ENCODE measurements at regions not wholly inside any gene's neighbourhood (a gene's known extent, or its start where the extent isn't known, plus 50 kb on each side); places are given as distances from the start of the nearest gene placed in this dataset.

- Histone ChIP-seq H3K4me3 (ENCODE audit: low read depth, low read length) (no peak overlapping the region), H3K27me3 (ENCODE audit: control insufficient read depth, insufficient read depth, low read length) (no peaks in the 10 kb centered on the region), H3K36me3 (ENCODE audit: control insufficient read depth, insufficient read depth, low read length) (no peaks in the 10 kb centered on the region)
- TF ChIP-seq CTCF (IDR thresholded peaks at IDR 0.05; ENCODE audit: insufficient read depth, low read depth, low read length) = no peak
- ChIA-PET CTCF (no interaction called here), POLR2A (no interaction called here)
- DNase-seq (ENCODE audit: low read depth) = no peak
These were observed 99.6 kb upstream of the SELENOK start for GRCh38 chr3:53991240-53991639.

DNA sequence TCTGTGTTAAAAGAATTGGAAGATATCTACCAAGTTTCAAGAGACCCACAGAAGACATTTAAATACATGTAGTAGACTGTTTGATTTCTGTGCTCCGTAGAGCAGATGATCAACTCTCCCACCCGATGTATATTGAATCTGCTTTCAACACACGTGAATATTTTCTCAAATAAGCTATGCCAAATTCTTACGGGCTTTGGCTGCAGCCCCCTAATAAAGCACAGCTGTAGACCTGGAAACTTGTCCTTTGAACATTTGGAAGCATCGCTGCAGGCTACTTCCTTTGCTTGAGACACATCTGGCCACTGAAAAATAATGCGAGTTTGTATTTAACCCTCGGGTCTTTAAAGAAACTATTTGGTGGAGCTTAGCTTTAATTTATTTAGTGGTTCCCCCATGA lies 98.3 kb upstream of the SELENOK start:
- POLR2A ChIA-PET = no interaction called here
- CTCF ChIA-PET = no interaction called here
- H3K27me3 ChIP-seq (ENCODE audit: control insufficient read depth, insufficient read depth, low read length) = no peaks in the 10 kb centered on the region
- H3K4me3 ChIP-seq (ENCODE audit: low read depth, low read length) = no peak overlapping the region
- DNase-seq (ENCODE audit: low read depth) = no peak
- no peak for TF ChIP-seq CTCF (IDR thresholded peaks at IDR 0.05; ENCODE audit: insufficient read depth, low read depth, low read length)
- H3K36me3 ChIP-seq (ENCODE audit: control insufficient read depth, insufficient read depth, low read length) = no peaks in the 10 kb centered on the region

DNA sequence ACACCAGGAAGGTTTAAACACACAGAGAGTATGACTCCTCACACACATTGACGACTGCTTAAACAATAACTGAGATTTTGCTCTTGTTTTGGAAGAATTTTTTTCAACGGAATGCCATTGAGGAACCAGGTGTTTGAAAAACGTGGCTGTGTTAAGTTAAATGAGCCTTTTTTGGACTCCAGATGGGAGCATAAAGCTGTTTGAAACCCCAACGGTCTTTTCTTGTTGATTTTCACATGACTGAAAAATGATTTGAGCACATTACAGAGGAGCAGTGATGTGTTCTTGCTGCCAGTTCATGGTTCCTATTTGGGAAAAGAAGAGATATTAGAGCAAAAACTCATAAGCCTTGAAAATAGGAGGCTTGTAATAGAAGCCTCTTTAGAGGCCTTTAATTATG lies 97.8 kb upstream of the SELENOK start:
- Histone ChIP-seq H3K4me3 (ENCODE audit: low read depth, low read length) (no peak overlapping the region), H3K36me3 (ENCODE audit: control insufficient read depth, insufficient read depth, low read length) (no peaks in the 10 kb centered on the region), H3K27me3 (ENCODE audit: control insufficient read depth, insufficient read depth, low read length) (no peaks in the 10 kb centered on the region)
- no peak for DNase-seq (ENCODE audit: low read depth)
- CTCF ChIA-PET = no interaction called here
- TF ChIP-seq CTCF (IDR thresholded peaks at IDR 0.05; ENCODE audit: insufficient read depth, low read depth, low read length) = no peak
- POLR2A ChIA-PET = no interaction called here

- Histone ChIP-seq H3K36me3 (ENCODE audit: control insufficient read depth, insufficient read depth, low read length) (no peaks in the 10 kb centered on the region), H3K27me3 (ENCODE audit: control insufficient read depth, insufficient read depth, low read length) (no peaks in the 10 kb centered on the region), H3K4me3 (ENCODE audit: low read depth, low read length) (no peak overlapping the region)
- ChIA-PET CTCF (no interaction called here), POLR2A (no interaction called here)
- TF ChIP-seq CTCF (IDR thresholded peaks at IDR 0.05; ENCODE audit: insufficient read depth, low read depth, low read length) = no peak
- DNase-seq (ENCODE audit: low read depth) = no peak
These were observed 86.7 kb upstream of the SELENOK start for GRCh38 chr3:53978386-53978785.

DNA sequence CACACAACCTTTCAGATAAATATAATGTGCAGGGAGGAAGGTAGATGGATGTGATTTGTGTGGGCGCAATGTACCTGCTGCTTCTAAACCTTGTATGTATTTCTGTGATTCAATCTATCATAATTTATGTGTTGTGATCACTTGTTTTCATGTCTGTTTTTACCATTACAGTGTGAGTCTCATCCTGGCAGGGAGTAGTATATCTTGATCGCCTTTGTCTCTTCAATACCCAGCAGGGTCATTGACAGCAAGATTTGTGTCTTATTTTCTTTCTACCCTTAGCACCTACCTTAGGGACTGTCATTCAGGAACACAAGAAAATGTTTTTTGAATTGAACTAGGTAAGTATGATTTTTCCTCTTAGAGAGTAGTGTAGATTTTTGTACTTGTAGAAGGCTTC lies 83.7 kb upstream of the SELENOK start:
- TF ChIP-seq CTCF (IDR thresholded peaks at IDR 0.05; ENCODE audit: insufficient read depth, low read depth, low read length) = no peak
- H3K36me3 ChIP-seq (ENCODE audit: control insufficient read depth, insufficient read depth, low read length) = no peaks in the 10 kb centered on the region
- H3K4me3 ChIP-seq (ENCODE audit: low read depth, low read length) = no peak overlapping the region
- CTCF ChIA-PET = interaction anchor here (0.6 kb wide), 1 partner anchor 652 kb away, joined by 3 read pairs; no protein-coding TSS in a partner anchor
- no peaks in the 10 kb centered on the region for H3K27me3 ChIP-seq (ENCODE audit: control insufficient read depth, insufficient read depth, low read length)
- POLR2A ChIA-PET = no interaction called here
- DNase-seq (ENCODE audit: low read depth) = no peak
